SK-N-MC (cell line): ENCODE measurements at regions not wholly inside any gene's neighbourhood (a gene's known extent, or its start where the extent isn't known, plus 50 kb on each side); places are given as distances from the start of the nearest gene placed in this dataset.

ENCODE experiments used
- EZH2 ChIP-seq: fragments of 200-600 bp; sonication (generic); IDR thresholded peaks from one replicate; pipeline ENCODE4 v1.6.1; 2017; ENCODE audit warnings: antibody characterized with exemption
- POLR2AphosphoS5 ChIP-seq: IDR thresholded peaks from 2 replicates; pipeline ENCODE4 v1.6.1; 2012; ENCODE audit warnings: mild to moderate bottlenecking, low read depth, low read length, borderline replicate concordance

GRCh38 chr15:46622851-46623250 is 988.0 kb downstream of the SQOR start:
- TF ChIP-seq EZH2 (no peak), POLR2AphosphoS5 (no peak)
